ENCODE measurements at regions not wholly inside any gene's neighbourhood (a gene's known extent, or its start where the extent isn't known, plus 50 kb on each side); places are given as distances from the start of the nearest gene placed in this dataset.

DNA sequence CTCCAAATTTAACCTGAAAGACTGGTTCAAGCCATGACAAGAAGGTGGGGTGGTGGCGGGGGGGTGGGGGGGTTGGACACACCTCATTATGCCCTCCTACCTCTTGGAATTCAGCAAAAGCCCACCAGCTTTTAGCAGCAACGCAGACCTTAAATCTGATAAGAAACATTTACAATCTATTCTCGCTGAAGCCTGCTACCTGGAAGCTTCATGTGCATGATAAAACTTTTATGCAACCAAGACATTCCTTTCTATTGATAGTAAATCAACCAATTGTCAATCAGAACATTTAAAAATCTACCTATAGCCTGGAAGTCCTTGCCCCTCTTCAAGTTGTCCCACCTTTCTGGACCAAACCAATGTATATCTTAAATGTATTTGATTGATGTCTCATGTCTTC is 113.6 kb upstream of the FAM98A start:
- ChIA-PET POLR2A (ENCODE audit: partially characterized antibody) (no interaction called here), CTCF (ENCODE audit: partially characterized antibody) (no interaction called here)
- FAIRE-seq (no peak), DNase-seq (ENCODE audit: low read depth in 1 of 2, low spot score in 2 of 2) (no peak)
- Histone ChIP-seq H3K4me3 (ENCODE audit: extremely low read depth in 1 of 4, insufficient read depth in 2 of 4, low read depth in 3 of 4, low read length in 4 of 4) (peak overlapping the region in 1 of 4 experiments; percentile 29; a peak in 1 of 8 replicates), H2BK20ac (ENCODE audit: low read length) (no peak overlapping the region), H3K9ac (replicated peaks in 1 of 4; ENCODE audit: extremely low read depth in 1 of 4, low read depth in 3 of 4, low read length in 3 of 4) (no peak overlapping the region), H4K20me1 (replicated peaks in 1 of 2; ENCODE audit: control insufficient read depth in 1 of 2, insufficient read depth in 2 of 2, low read length in 2 of 2) (no peaks in the 10 kb centered on the region), H3K79me2 (ENCODE audit: control insufficient read depth in 1 of 2, insufficient read depth in 2 of 2, low read length in 2 of 2) (no peaks in the 10 kb centered on the region), H2AK5ac (ENCODE audit: low read depth, low read length) (no peak overlapping the region), H3K56ac (replicated peaks; ENCODE audit: insufficient read length, low read depth, low read length) (no peak overlapping the region), H3K23ac (ENCODE audit: insufficient read length) (no peak overlapping the region), H3K27me3 (replicated peaks in 1 of 4; ENCODE audit: control insufficient read depth in 3 of 4, extremely low read depth in 1 of 4, insufficient read depth in 3 of 4, low read length in 3 of 4) (no peaks in the 10 kb centered on the region), H3K23me2 (ENCODE audit: low read depth, low read length) (no peaks in the 10 kb centered on the region), H3K27ac (ENCODE audit: low read depth, low read length) (no peak overlapping the region), H2BK15ac (ENCODE audit: low read length) (no peak overlapping the region), H3K4me1 (replicated peaks in 1 of 4; ENCODE audit: control insufficient read depth in 3 of 4, insufficient read depth in 4 of 4, low read length in 3 of 4) (peaks cover 0 to 2% (median 0%) of the 10 kb centered on the region in 4 experiments; a peak in 1 of 7 replicates), H2AFZ (ENCODE audit: low read length) (no peak overlapping the region), H3K4me2 (ENCODE audit: insufficient read depth in 1 of 2, low read depth in 2 of 2, low read length in 2 of 2) (no peak overlapping the region), H4K5ac (ENCODE audit: insufficient read length, low read depth, low read length) (no peak overlapping the region), H3K14ac (ENCODE audit: insufficient read length) (no peak overlapping the region), H3K4ac (replicated peaks; ENCODE audit: insufficient read length, low read depth, low read length) (no peak overlapping the region), H3K36me3 (ENCODE audit: control insufficient read depth in 2 of 4, insufficient read depth in 4 of 4, low read length in 3 of 4) (no peaks in the 10 kb centered on the region), H4K8ac (ENCODE audit: extremely low read depth, insufficient read depth, low read length) (no peak overlapping the region), H4K91ac (replicated peaks; ENCODE audit: insufficient read length, low read length) (no peak overlapping the region), H2BK5ac (ENCODE audit: low read depth, low read length) (no peak overlapping the region), H3K18ac (ENCODE audit: extremely low read depth, low read length) (no peak overlapping the region), H3K79me1 (ENCODE audit: low read depth, low read length) (no peaks in the 10 kb centered on the region), H2BK12ac (ENCODE audit: low read depth, low read length) (no peak overlapping the region), H3K9me3 (ENCODE audit: insufficient read depth in 2 of 2, low read depth in 1 of 2, low read length in 1 of 2) (no peaks in the 10 kb centered on the region), H2BK120ac (replicated peaks; ENCODE audit: low read depth, low read length) (no peak overlapping the region)
- 40% methylated on average over 2 of the region's 3 CpGs; no CpG with 5 or more reads in 1 of the 2 experiments for WGBS, 2 experiments (ENCODE audit: extremely low coverage in 1 of 2, insufficient coverage in 1 of 2, insufficient read length in 1 of 2, insufficient replicate concordance in 2 of 2, low coverage in 1 of 2, low lambda C conversion rate in 2 of 2, missing lambda C conversion rate in 1 of 2)
- no peak for TF ChIP-seq RAD21 (IDR thresholded peaks at IDR 0.05 in 1 of 2, conservative IDR thresholded peaks at IDR 0.05 in 1 of 2; ENCODE audit: low read depth in 2 of 2, low read length in 2 of 2)
- TF ChIP-seq NRF1 (IDR thresholded peaks at IDR 0.05; ENCODE audit: low read depth, low read length): no peak
- TF ChIP-seq KDM1A (IDR thresholded peaks at IDR 0.05; ENCODE audit: borderline replicate concordance, low read length): no peak
- no peak for TF ChIP-seq SIRT6 (IDR thresholded peaks at IDR 0.05; ENCODE audit: low read length)
- TF ChIP-seq CBX5 (IDR thresholded peaks at IDR 0.05; ENCODE audit: low read depth, low read length): no peak
- TF ChIP-seq RXRA (IDR thresholded peaks at IDR 0.05; ENCODE audit: insufficient read depth, low read depth, low read length): no peak
- TF ChIP-seq JUND (IDR thresholded peaks at IDR 0.05; ENCODE audit: low read length): no peak
- TF ChIP-seq RBBP5 (IDR thresholded peaks at IDR 0.05; ENCODE audit: borderline replicate concordance, low read depth, low read length): no peak
- no peak for TF ChIP-seq TEAD4 (IDR thresholded peaks at IDR 0.05; ENCODE audit: low read depth, low read length)
- no peak for TF ChIP-seq SRF (IDR thresholded peaks at IDR 0.05; ENCODE audit: low read depth, low read length)
- TF ChIP-seq, protein P1, sequence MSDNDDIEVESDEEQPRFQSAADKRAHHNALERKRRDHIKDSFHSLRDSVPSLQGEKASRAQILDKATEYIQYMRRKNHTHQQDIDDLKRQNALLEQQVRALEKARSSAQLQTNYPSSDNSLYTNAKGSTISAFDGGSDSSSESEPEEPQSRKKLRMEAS (IDR thresholded peaks at IDR 0.05): no peak
- no peak for TF ChIP-seq SIN3A (conservative IDR thresholded peaks at IDR 0.05 in 1 of 2, IDR thresholded peaks at IDR 0.05 in 1 of 2; ENCODE audit: low read depth in 1 of 2, low read length in 2 of 2)
- TF ChIP-seq CTBP2 (IDR thresholded peaks at IDR 0.05; ENCODE audit: borderline replicate concordance, insufficient read depth, insufficient read length, low read length): no peak

All from H1 (cell line).